ENCODE measurements at regions not wholly inside any gene's neighbourhood (a gene's known extent, or its start where the extent isn't known, plus 50 kb on each side); places are given as distances from the start of the nearest gene placed in this dataset.

DNA sequence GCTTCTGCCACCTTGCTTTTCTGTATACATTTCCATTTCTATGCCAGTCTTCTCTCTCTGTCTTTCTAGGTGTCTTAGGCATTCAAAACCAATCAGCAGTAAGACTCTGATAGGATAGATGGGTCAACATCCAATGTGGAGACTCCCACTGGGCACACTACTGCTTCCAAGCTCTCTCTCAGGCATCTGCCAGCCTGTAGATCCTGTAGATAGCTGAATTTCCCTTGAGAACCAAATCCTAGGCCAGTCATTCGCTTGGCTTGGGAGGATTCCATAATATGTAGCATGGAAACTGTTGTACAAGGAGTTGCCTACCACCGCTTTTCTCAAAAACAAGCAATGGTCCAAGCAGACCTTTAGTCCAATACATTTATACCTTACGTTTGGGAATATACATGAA, 262.8 kb upstream of the RARB start:
- POLR2A ChIA-PET (ENCODE audit: low non-redundant PET) = no interaction called here
- H3K27ac ChIP-seq = no peak overlapping the region
- DNase-seq (ENCODE audit: low spot score) = no peak
- TF ChIP-seq, protein P1, sequence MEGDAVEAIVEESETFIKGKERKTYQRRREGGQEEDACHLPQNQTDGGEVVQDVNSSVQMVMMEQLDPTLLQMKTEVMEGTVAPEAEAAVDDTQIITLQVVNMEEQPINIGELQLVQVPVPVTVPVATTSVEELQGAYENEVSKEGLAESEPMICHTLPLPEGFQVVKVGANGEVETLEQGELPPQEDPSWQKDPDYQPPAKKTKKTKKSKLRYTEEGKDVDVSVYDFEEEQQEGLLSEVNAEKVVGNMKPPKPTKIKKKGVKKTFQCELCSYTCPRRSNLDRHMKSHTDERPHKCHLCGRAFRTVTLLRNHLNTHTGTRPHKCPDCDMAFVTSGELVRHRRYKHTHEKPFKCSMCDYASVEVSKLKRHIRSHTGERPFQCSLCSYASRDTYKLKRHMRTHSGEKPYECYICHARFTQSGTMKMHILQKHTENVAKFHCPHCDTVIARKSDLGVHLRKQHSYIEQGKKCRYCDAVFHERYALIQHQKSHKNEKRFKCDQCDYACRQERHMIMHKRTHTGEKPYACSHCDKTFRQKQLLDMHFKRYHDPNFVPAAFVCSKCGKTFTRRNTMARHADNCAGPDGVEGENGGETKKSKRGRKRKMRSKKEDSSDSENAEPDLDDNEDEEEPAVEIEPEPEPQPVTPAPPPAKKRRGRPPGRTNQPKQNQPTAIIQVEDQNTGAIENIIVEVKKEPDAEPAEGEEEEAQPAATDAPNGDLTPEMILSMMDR (conservative IDR thresholded peaks at IDR 0.05; ENCODE audit: low read depth) = no peak
- CTCF ChIA-PET = no interaction called here

DNA sequence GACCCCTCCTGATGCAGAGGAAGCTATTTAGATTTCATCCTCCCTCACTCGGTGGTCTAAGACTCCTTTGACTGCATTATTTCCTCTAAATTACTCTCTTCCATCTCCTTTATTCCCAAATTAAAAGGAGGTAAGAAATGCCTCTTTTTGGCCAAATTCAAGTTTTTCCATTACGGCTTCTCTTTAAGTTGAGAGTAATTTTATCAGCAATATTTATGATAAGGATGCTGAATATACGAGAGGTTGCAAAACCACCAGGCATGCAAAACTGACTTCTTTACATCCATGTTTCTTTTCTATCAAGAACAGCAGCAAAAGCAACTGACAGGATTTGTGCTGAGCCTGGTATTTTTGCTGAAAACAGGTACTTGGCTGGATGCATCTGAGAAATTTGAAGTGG, 262.0 kb upstream of the RARB start:
- DNase-seq (ENCODE audit: low spot score) = no peak
- no peak overlapping the region for H3K27ac ChIP-seq
- TF ChIP-seq, protein P1 (conservative IDR thresholded peaks at IDR 0.05; ENCODE audit: low read depth) = no peak
- CTCF ChIA-PET = no interaction called here
- POLR2A ChIA-PET (ENCODE audit: low non-redundant PET) = no interaction called here

DNA sequence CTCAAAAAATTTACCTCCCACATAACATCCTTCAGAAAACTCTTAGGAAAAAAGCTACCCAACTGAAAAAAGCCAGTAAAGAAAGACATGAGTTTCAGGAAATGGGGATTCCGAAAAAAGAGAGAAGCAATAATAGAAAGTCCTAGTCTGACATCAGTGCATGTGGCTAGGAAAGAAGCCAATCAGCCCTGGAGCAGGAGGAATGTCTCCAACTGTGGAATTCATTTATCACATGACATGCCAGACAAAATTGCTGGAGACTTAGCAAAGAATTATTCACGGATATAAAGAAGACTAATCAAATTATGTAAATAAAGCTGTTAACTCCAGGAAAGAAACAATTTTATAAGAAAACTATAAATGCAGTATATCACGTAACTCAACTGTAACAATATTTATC, 258.9 kb upstream of the RARB start:
- DNase-seq (ENCODE audit: low spot score) = no peak
- TF ChIP-seq, protein P1 (conservative IDR thresholded peaks at IDR 0.05; ENCODE audit: low read depth) = no peak
- ChIA-PET CTCF (no interaction called here), POLR2A (ENCODE audit: low non-redundant PET) (no interaction called here)
- no peak overlapping the region for H3K27ac ChIP-seq

DNA sequence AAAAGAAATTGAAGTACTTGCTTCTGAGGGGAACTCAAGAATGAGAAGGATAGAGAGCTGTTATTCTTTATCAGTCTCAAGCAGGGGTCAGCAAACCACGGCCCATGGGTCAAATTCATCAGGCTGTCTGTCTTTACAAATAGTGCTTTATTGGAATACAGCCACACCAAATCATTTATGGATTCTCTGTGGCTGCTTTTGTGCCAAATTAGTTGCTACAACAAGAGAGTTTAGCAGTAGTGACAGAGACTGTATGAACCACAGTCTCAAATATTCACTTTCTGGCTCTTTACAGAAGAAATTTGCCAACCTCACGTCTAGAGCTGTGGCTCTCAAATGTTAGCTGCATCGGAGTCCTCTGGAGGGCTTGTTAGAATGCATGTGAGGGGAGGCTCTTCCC, 258.0 kb upstream of the RARB start:
- no peak for DNase-seq (ENCODE audit: low spot score)
- no peak overlapping the region for H3K27ac ChIP-seq
- ChIA-PET POLR2A (ENCODE audit: low non-redundant PET) (no interaction called here), CTCF (interaction anchor here (0.7 kb wide), 1 partner anchor 12 kb away, joined by 4 read pairs; no protein-coding TSS in a partner anchor)
- TF ChIP-seq, protein P1 (conservative IDR thresholded peaks at IDR 0.05; ENCODE audit: low read depth) = no peak

DNA sequence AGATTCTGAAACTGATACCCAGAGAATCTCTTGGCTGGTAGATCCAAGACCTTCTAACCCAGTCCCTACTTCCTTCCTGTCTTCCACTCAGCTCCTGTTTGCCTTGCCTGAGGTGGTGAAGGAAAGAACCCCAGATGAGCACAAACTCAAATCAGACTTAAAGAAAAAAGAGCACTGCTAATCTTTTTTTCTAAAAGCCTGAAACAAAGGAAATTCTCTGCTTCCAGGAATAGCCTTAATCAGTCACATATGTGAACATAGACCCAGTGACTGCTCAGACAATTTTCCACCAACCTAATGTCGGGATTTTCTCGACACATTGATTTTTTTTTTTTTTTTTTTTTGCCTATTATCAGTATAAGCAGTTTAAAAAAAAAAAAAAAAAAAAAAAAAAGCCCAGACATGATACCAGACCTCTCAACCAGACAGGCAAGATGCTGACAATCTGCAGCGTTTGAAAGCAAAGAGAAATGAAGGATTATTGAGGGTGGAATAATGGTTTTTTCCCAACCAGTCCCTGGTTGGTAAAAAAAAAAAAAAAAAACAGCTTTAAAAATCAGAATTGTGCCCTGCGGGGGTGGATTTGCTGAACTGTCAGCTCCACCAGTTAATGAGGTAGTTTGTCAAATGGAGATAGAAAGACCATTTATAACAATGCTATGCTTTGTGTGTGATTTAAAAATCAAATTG, 256.8 kb upstream of the RARB start:
- DNase-seq (ENCODE audit: low spot score) = no peak
- no peak overlapping the region for H3K27ac ChIP-seq
- TF ChIP-seq, protein P1 (conservative IDR thresholded peaks at IDR 0.05; ENCODE audit: low read depth) = no peak
- POLR2A ChIA-PET (ENCODE audit: low non-redundant PET) = no interaction called here
- CTCF ChIA-PET = no interaction called here

DNA sequence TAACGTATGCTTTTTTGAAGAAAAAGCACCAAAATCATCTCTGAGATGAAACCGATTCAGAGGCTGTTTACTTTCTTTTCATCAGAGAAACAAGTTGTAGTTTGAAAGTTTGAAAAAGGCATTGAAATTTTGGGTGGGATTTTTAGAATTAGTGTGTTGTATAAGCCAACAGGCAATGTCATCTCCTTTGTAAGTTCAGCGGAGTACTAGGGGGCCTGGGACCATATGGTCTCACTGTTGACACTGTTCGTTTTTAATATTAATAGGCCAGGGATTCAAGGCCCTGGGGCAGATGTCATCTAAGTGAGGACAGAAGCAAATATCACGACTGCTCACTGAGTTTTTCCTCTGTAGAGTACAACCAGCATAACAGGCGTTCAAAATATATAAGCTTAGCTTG, 256.2 kb upstream of the RARB start:
- no peak overlapping the region for H3K27ac ChIP-seq
- TF ChIP-seq, protein P1 (conservative IDR thresholded peaks at IDR 0.05; ENCODE audit: low read depth) = no peak
- ChIA-PET POLR2A (ENCODE audit: low non-redundant PET) (no interaction called here), CTCF (no interaction called here)
- DNase-seq (ENCODE audit: low spot score) = no peak

All from RWPE1 (cell line).